HPDE6-E6E7 (cell line): ENCODE measurements at regions not wholly inside any gene's neighbourhood (a gene's known extent, or its start where the extent isn't known, plus 50 kb on each side); places are given as distances from the start of the nearest gene placed in this dataset.

Experiments used
- DNase-seq: peaks from one replicate; pipeline ENCODE4 v3.0.0; 2011; ENCODE audit warnings: missing footprints; ENCODE audit errors: extremely low spot score

- DNase-seq, result no peak
These were observed 498.6 kb downstream of the CAAP1 start for GRCh38 chr9:26394025-26394424.

GRCh38 chr9:26392639-26393038 is 500.0 kb downstream of the CAAP1 start:
- DNase-seq, result no peak

- no peak for DNase-seq
These were observed 501.6 kb downstream of the CAAP1 start for GRCh38 chr9:26391036-26391435.

GRCh38 chr9:26375448-26375847 is 517.2 kb downstream of the CAAP1 start:
- peak; percentile 20 for DNase-seq

- no peak for DNase-seq
These were observed 519.0 kb downstream of the CAAP1 start for GRCh38 chr9:26373616-26374015.

GRCh38 chr9:26371236-26371635 is 521.4 kb downstream of the CAAP1 start:
- DNase-seq, result no peak

- no peak for DNase-seq
These were observed 523.5 kb downstream of the CAAP1 start for GRCh38 chr9:26369093-26369492.

GRCh38 chr9:26368241-26368640 is 524.4 kb downstream of the CAAP1 start:
- DNase-seq, result no peak

- no peak for DNase-seq
These were observed 531.6 kb downstream of the CAAP1 start for GRCh38 chr9:26361010-26361409.

- no peak for DNase-seq
These were observed 533.8 kb downstream of the CAAP1 start for GRCh38 chr9:26358836-26359235.

GRCh38 chr9:26357803-26358344 is 534.7 kb downstream of the CAAP1 start:
- DNase-seq, result no peak

- no peak for DNase-seq
These were observed 536.1 kb downstream of the CAAP1 start for GRCh38 chr9:26356491-26356890.

- DNase-seq, result no peak
These were observed 545.6 kb downstream of the CAAP1 start for GRCh38 chr9:26346942-26347477.

- DNase-seq, result no peak
These were observed 551.1 kb downstream of the CAAP1 start for GRCh38 chr9:26341545-26341944.

GRCh38 chr9:26339796-26340195 is 552.8 kb downstream of the CAAP1 start:
- no peak for DNase-seq

- DNase-seq, result no peak
These were observed 557.5 kb downstream of the CAAP1 start for GRCh38 chr9:26335116-26335515.

GRCh38 chr9:26334706-26335105 is 557.9 kb downstream of the CAAP1 start:
- DNase-seq, result no peak

GRCh38 chr9:26331223-26331622 is 561.4 kb downstream of the CAAP1 start:
- no peak for DNase-seq

GRCh38 chr9:26329974-26330373 is 562.6 kb downstream of the CAAP1 start:
- DNase-seq, result no peak

- peak; percentile 31 for DNase-seq
These were observed 566.0 kb downstream of the CAAP1 start for GRCh38 chr9:26326563-26326962.

GRCh38 chr9:26325444-26325829 is 567.2 kb downstream of the CAAP1 start:
- no peak for DNase-seq

- no peak for DNase-seq
These were observed 567.7 kb downstream of the CAAP1 start for GRCh38 chr9:26324786-26325443.

GRCh38 chr9:26321935-26322334 is 570.7 kb downstream of the CAAP1 start:
- DNase-seq, result no peak

- DNase-seq, result no peak
These were observed 572.7 kb downstream of the CAAP1 start for GRCh38 chr9:26319859-26320258.
